A549 (cell line): ENCODE measurements at regions not wholly inside any gene's neighbourhood (a gene's known extent, or its start where the extent isn't known, plus 50 kb on each side); places are given as distances from the start of the nearest gene placed in this dataset.

Experiments
- ATAC-seq, 2 experiments: fragments of 200-7000 bp in 1 of 2; fragments of >200 bp in 1 of 2; cut with Nextera tagmentation in 1 of 2; cut with Tn5 transposase in 1 of 2; 3 replicates each; pipeline versions ENCODE4 v1.8.0 to v1.9.1; 2018 to 2020; ENCODE audit warnings: mild to moderate bottlenecking in 1 of 2, moderate library complexity in 1 of 2
- CTCF ChIA-PET: fragments of 300-600 bp; sonication (Branson Sonifier 250); formaldehyde crosslinking; extraction: SDS; loops from one replicate; lab custom pipeline; 2021; ENCODE audit warnings: antibody characterized with exemption, inconsistent platforms; lab: Yijun Ruan, JAX
- POLR2A ChIA-PET: fragments of 350-600 bp; formaldehyde crosslinking; extraction: SDS; loops from one replicate; lab custom pipeline; 2021; ENCODE audit warnings: antibody characterized with exemption, inconsistent platforms; lab: Yijun Ruan, JAX
- DNase-seq, 2 experiments: peaks; one replicate each; pipeline versions ENCODE4 v3.0.0 to v3.0.0-alpha.2; 2011 to 2016; ENCODE audit warnings: low read depth in 1 of 2, low spot score in 1 of 2
- FAIRE-seq: peaks from 2 replicates; lab custom pipeline; 2011; peaks lifted over from hg19 to GRCh38; lab: Jason Lieb, UNC
- H3K27ac ChIP-seq, 2 experiments: fragments of >200 bp; sonication (Bioruptor Twin); formaldehyde crosslinking; 3 replicates each; pipeline ENCODE4 v1.5.1; 2016 to 2017
- H3K4me1 ChIP-seq: fragments of >200 bp; sonication (Bioruptor Twin); formaldehyde crosslinking; 3 replicates; pipeline ENCODE4 v1.6.1; 2016
- H3K4me2 ChIP-seq: fragments of >200 bp; sonication (Bioruptor Twin); formaldehyde crosslinking; 3 replicates; pipeline ENCODE4 v1.6.1; 2016
- H3K4me3 ChIP-seq: fragments of >200 bp; sonication (Bioruptor Twin); formaldehyde crosslinking; 3 replicates; pipeline ENCODE4 v1.5.1; 2016
- H3K9me3 ChIP-seq: fragments of >200 bp; sonication (Bioruptor Twin); formaldehyde crosslinking; 3 replicates; pipeline ENCODE4 v1.6.1; 2016
- CBX8 ChIP-seq: fragments of 200-600 bp; sonication (generic); IDR thresholded peaks from 2 replicates; pipeline ENCODE4 v1.6.1; 2016
- CEBPB ChIP-seq, 2 experiments: fragments of >200 bp in 1 of 2; sonication (Bioruptor Twin) in 1 of 2; formaldehyde crosslinking in 1 of 2; IDR thresholded peaks; 2 replicates each; pipeline ENCODE4 v1.6.1; 2012 to 2016
- CHD2 ChIP-seq: fragments of 150-350 bp; IDR thresholded peaks from 2 replicates; pipeline ENCODE4 v1.6.1; 2014; ENCODE audit warnings: low read length; ENCODE audit not compliant: partially characterized antibody
- CTCF ChIP-seq: fragments of >200 bp; sonication (Bioruptor Twin); formaldehyde crosslinking; IDR thresholded peaks from 3 replicates; pipeline ENCODE4 v1.5.1; 2016
- ESRRA ChIP-seq: fragments of 150-350 bp; IDR thresholded peaks from 2 replicates; pipeline ENCODE4 v1.6.1; 2014; ENCODE audit warnings: mild to moderate bottlenecking, low read length, borderline replicate concordance
- FOSL2 ChIP-seq, 2 experiments: fragments of 450-650 bp in 1 of 2; fragments of >200 bp in 1 of 2; sonication (Bioruptor Twin) in 1 of 2; formaldehyde crosslinking; IDR thresholded peaks; 2 replicates each; pipeline versions ENCODE4 v1.5.0 to v1.6.1; 2016 to 2020; ENCODE audit warnings: mild to moderate bottlenecking in 1 of 2, moderate library complexity in 1 of 2
- HES2 ChIP-seq: fragments of >200 bp; sonication (Bioruptor Twin); formaldehyde crosslinking; IDR thresholded peaks from 2 replicates; pipeline ENCODE4 v1.6.1; 2016
- HEYL ChIP-seq: fragments of 250-450 bp; sonication (Bioruptor Pico); IDR thresholded peaks from 2 replicates; pipeline ENCODE4 v1.8.0; 2021; ENCODE audit warnings: mild to moderate bottlenecking, moderate library complexity
- JUN ChIP-seq, 2 experiments: fragments of >200 bp; sonication (Bioruptor Twin); formaldehyde crosslinking; IDR thresholded peaks; 2 replicates in 1 of 2; 3 replicates in 1 of 2; pipeline ENCODE4 v1.6.1; 2016 to 2017
- KDM1A ChIP-seq: fragments of 200-600 bp; sonication (generic); IDR thresholded peaks from 2 replicates; pipeline ENCODE4 v1.6.1; 2016; ENCODE audit warnings: low read depth, mild to moderate bottlenecking
- MAFK ChIP-seq: fragments of 450-650 bp; IDR thresholded peaks from 2 replicates; pipeline ENCODE4 v1.6.1; 2014; ENCODE audit not compliant: partially characterized antibody
- MYC ChIP-seq: IDR thresholded peaks from 2 replicates; pipeline ENCODE4 v1.6.1; 2012; ENCODE audit warnings: mild to moderate bottlenecking, inconsistent platforms, low read length, improper control_type of control experiment, borderline replicate concordance
- PHF8 ChIP-seq: fragments of 200-600 bp; sonication (generic); IDR thresholded peaks from 2 replicates; pipeline ENCODE4 v1.6.1; 2016; ENCODE audit warnings: low read depth, mild to moderate bottlenecking, antibody characterized with exemption, moderate library complexity, borderline replicate concordance
- RAD21 ChIP-seq, 2 experiments: fragments of >200 bp in 1 of 2; sonication (Bioruptor Twin) in 1 of 2; formaldehyde crosslinking in 1 of 2; IDR thresholded peaks in 1 of 2; conservative IDR thresholded peaks in 1 of 2; 2 replicates in 1 of 2; 3 replicates in 1 of 2; pipeline ENCODE4 v1.6.1; 2012 to 2018; ENCODE audit warnings: inconsistent platforms in 1 of 2
- RARB ChIP-seq: fragments of 250-450 bp; sonication (Bioruptor Pico); IDR thresholded peaks from 2 replicates; pipeline ENCODE4 v1.8.0; 2021; ENCODE audit warnings: mild to moderate bottlenecking, moderate library complexity
- REST ChIP-seq: fragments of 200-600 bp; sonication (generic); IDR thresholded peaks from 2 replicates; pipeline ENCODE4 v1.6.1; 2016; ENCODE audit warnings: antibody characterized with exemption, mild to moderate bottlenecking, moderate library complexity
- RFX5 ChIP-seq: fragments of 450-650 bp; IDR thresholded peaks from 2 replicates; pipeline ENCODE4 v1.7.1; 2014; ENCODE audit warnings: antibody characterized with exemption, mild to moderate bottlenecking, moderate library complexity
- WGBS: methylation state at CpG from one replicate; pipeline ENCODE4 v1.1.6; 2017; ENCODE audit errors: missing lambda C conversion rate; 5-methylcytosine and 5-hydroxymethylcytosine counted together

- no peak for ATAC-seq
- ChIA-PET POLR2A (no interaction called here), CTCF (interaction anchor here (0.8 kb wide), 1 partner anchor 162 kb away, joined by 4 read pairs; no protein-coding TSS in a partner anchor)
- Histone ChIP-seq H3K4me1 (peaks cover 32% of the 10 kb centered on the region), H3K4me3 (no peak overlapping the region), H3K4me2 (0 out of 3 replicates have a peak overlapping the region, but pooled peaks have one; percentile 3), H3K27ac (no peak overlapping the region), H3K9me3 (no peaks in the 10 kb centered on the region)
- no peak for FAIRE-seq
- peak in 1 of 2 experiments; percentile 4 for DNase-seq
- TF ChIP-seq RARB (CRISPR knock-in tag): no peak
- no peak for TF ChIP-seq CHD2
- TF ChIP-seq CBX8: no peak
- TF ChIP-seq MYC: no peak
- TF ChIP-seq ESRRA: no peak
- TF ChIP-seq REST: no peak
- TF ChIP-seq HES2: no peak
- TF ChIP-seq HEYL (CRISPR knock-in tag): no peak
Measured at GRCh38 chr9:2567922-2568321, 53.7 kb upstream of the VLDLR start.

GRCh38 chr9:2568689-2569088, 52.9 kb upstream of the VLDLR start:
- H3K27ac ChIP-seq: 0 out of 6 replicates have a peak overlapping the region, but pooled peaks of 1 of the 2 experiments have one; percentile 6
- TF ChIP-seq PHF8 (no peak), CTCF (no peak), KDM1A (no peak), JUN (IDR thresholded peaks at IDR 0.05) (no peak), MAFK (peak; percentile 44), CBX8 (no peak)
- TF ChIP-seq, all 56 proteins: peak for 1
- no peak overlapping the region for H3K4me3 ChIP-seq
- DNase-seq: peak in 1 of 2 experiments; percentile 9
- H3K4me1 ChIP-seq: peaks cover 32% of the 10 kb centered on the region
- CTCF ChIA-PET: no interaction called here
- no peak for ATAC-seq
- FAIRE-seq: no peak
- H3K9me3 ChIP-seq: no peaks in the 10 kb centered on the region
- POLR2A ChIA-PET: no interaction called here
- 0 out of 3 replicates have a peak overlapping the region, but pooled peaks have one; percentile 5 for H3K4me2 ChIP-seq

- POLR2A ChIA-PET: no interaction called here
- DNase-seq: peak; percentile 8 to 78
Measured at GRCh38 chr9:2570615-2571479, 50.7 kb upstream of the VLDLR start.

More at GRCh38 chr9:2570615-2571479, 50.7 kb upstream of the VLDLR start:
- 30% methylated on average over 7 of the region's 7 CpGs for WGBS
- H3K4me3 ChIP-seq: no peak overlapping the region
- peak overlapping the region; percentile 25 to 67; a peak in 4 of 6 replicates for H3K27ac ChIP-seq
- no peaks in the 10 kb centered on the region for H3K9me3 ChIP-seq
- no peak for FAIRE-seq
- H3K4me2 ChIP-seq: peak overlapping the region; percentile 72
- peaks cover 44% of the 10 kb centered on the region for H3K4me1 ChIP-seq
- 0 out of 5 replicates have a peak, but pooled peaks of 1 of the 2 experiments have one; percentile 35 for TF ChIP-seq JUN (IDR thresholded peaks at IDR 0.05)
- TF ChIP-seq RAD21 (conservative IDR thresholded peaks at IDR 0.05 in 1 of 2, IDR thresholded peaks at IDR 0.05 in 1 of 2): 0 out of 5 replicates have a peak, but pooled peaks of 1 of the 2 experiments have one; percentile 14
- 0 out of 4 replicates have a peak, but pooled peaks of 1 of the 2 experiments have one; percentile 18 for TF ChIP-seq CEBPB (IDR thresholded peaks at IDR 0.05)
- TF ChIP-seq FOSL2 (IDR thresholded peaks at IDR 0.05): 0 out of 2 replicates have a peak, but pooled peaks have one; percentile 7
- peak; percentile 73 for TF ChIP-seq FOSL2 (CRISPR knock-in tag; IDR thresholded peaks at IDR 0.05)
- no peak for TF ChIP-seq RFX5
- CTCF ChIA-PET: no interaction called here
- ATAC-seq: peak; percentile 84 to 89
